ENCODE measurements at regions not wholly inside any gene's neighbourhood (a gene's known extent, or its start where the extent isn't known, plus 50 kb on each side); places are given as distances from the start of the nearest gene placed in this dataset.

DNA sequence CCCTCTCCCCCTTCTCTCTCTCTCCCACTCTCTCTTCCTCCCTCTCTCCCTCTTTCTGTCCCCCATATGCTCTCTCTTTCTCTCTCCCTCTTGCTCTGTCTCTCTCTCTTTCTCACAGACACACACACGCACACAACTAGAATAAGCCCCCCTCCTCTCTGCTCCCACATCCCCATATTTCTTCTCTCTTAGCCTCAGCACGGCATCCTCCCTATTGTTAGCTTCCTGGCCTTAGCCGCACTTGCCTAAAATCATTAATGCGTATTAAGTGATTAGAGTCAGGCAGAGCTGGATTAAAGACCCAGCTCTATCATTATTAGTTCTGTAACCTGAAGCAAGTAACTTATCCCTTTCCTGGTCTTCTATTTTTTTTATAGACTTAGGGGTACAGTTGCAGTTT is 319.0 kb upstream of the C16orf82 start:
- TF ChIP-seq KMT2A (CRISPR knock-in tag; IDR thresholded peaks at IDR 0.05) = no peak
- no peak for TF ChIP-seq ZNF883 (CRISPR knock-in tag; IDR thresholded peaks at IDR 0.05; ENCODE audit: not compliant biosample characterization)
- TF ChIP-seq TCF7L2 (IDR thresholded peaks at IDR 0.05; ENCODE audit: low read depth, low read length) = no peak

Measured in HepG2 (cell line).